HCT116 (cell line): ENCODE measurements at regions not wholly inside any gene's neighbourhood (a gene's known extent, or its start where the extent isn't known, plus 50 kb on each side); places are given as distances from the start of the nearest gene placed in this dataset.

Experiments used
- ATAC-seq: fragments of 200-7000 bp; cut with Tn5 transposase; 2 replicates; pipeline ENCODE4 v1.9.1; 2020; ENCODE audit warnings: mild to moderate bottlenecking, moderate library complexity
- BruUV-seq: library from RNA; stranded (reverse); fragments of 400-500 nt; replicated peaks from 2 replicates; lab custom pipeline; 2021; lab: Mats Ljungman, UMichigan
- CTCF ChIA-PET: fragments of 300-600 bp; sonication (Branson Sonifier 250); formaldehyde crosslinking; loops from one replicate; lab custom pipeline; 2021; ENCODE audit warnings: antibody characterized with exemption; lab: Charles Lee
- POLR2A ChIA-PET: fragments of 300-600, 350-600 bp; sonication (Branson Sonifier 250); formaldehyde crosslinking; loops from one replicate; lab custom pipeline; 2021; ENCODE audit warnings: antibody characterized with exemption; lab: Charles Lee
- RAD21 ChIA-PET, 2 experiments: fragments of 300-600 bp; sonication (Branson Sonifier 250); formaldehyde crosslinking; loops; one replicate each; lab custom pipeline; 2023; ENCODE audit warnings: low total read pairs in 2 of 2; ENCODE audit not compliant: uncharacterized antibody in 2 of 2, unreplicated experiment in 2 of 2, low non-redundant PET in 1 of 2; lab: Charles Lee
- DNase-seq: peaks from one replicate; pipeline ENCODE4 v3.0.0-alpha.2; 2010; ENCODE audit warnings: low read depth, low spot score
- H2AFZ ChIP-seq: fragments of 200-600 bp; shearing (Covaris generic), sonication (generic); 2 replicates; pipeline ENCODE4 v1.6.1; 2017; ENCODE audit warnings: low read depth, mixed run types, mixed read lengths, antibody characterized with exemption, low read length; ENCODE audit not compliant: poor library complexity, severe bottlenecking
- H3K27ac ChIP-seq: 2 replicates; pipeline ENCODE4 v1.5.1; 2012; ENCODE audit warnings: low read depth, low read length
- H3K27me3 ChIP-seq: fragments of 200-600 bp; sonication (generic); 2 replicates; pipeline ENCODE4 v1.6.1; 2016; ENCODE audit warnings: mixed run types, low read length, mixed read lengths; ENCODE audit not compliant: insufficient read depth
- H3K36me3 ChIP-seq, 2 experiments: fragments of 200-500 bp in 1 of 2; fragments of 200-600 bp in 1 of 2; sonication (Bioruptor generic) in 1 of 2; sonication (generic) in 1 of 2; 2 replicates each; pipeline versions ENCODE4 v1.5.1 to v1.6.1; 2014 to 2016; ENCODE audit warnings: low read length in 2 of 2, inconsistent platforms in 1 of 2, mixed read lengths in 1 of 2, mixed run types in 1 of 2; ENCODE audit not compliant: insufficient read depth in 2 of 2, control insufficient read depth in 1 of 2
- H3K4me1 ChIP-seq, 2 experiments: fragments of 200-600 bp in 1 of 2; sonication (generic) in 1 of 2; 2 replicates each; pipeline versions ENCODE4 v1.5.1 to v1.6.1; 2012 to 2017; ENCODE audit warnings: low read length in 2 of 2, inconsistent platforms in 1 of 2, mild to moderate bottlenecking in 1 of 2, mixed read lengths in 1 of 2, mixed run types in 1 of 2, moderate library complexity in 1 of 2; ENCODE audit not compliant: insufficient read depth in 2 of 2, control insufficient read depth in 1 of 2
- H3K4me2 ChIP-seq: fragments of 200-600 bp; sonication (generic); 2 replicates; pipeline ENCODE4 v1.6.1; 2017; ENCODE audit warnings: mixed run types, low read length, mixed read lengths
- H3K4me3 ChIP-seq, 2 experiments: fragments of 200-600 bp in 1 of 2; sonication (generic) in 1 of 2; replicated peaks in 1 of 2; 2 replicates each; pipeline ENCODE4 v1.5.1; 2011 to 2016; ENCODE audit warnings: low read length in 2 of 2, control low read depth in 1 of 2, low read depth in 1 of 2, mild to moderate bottlenecking in 1 of 2, mixed read lengths in 1 of 2, mixed run types in 1 of 2
- H3K79me2 ChIP-seq: fragments of 200-600 bp; sonication (generic); 2 replicates; pipeline ENCODE4 v1.6.1; 2017; ENCODE audit warnings: mild to moderate bottlenecking, mixed run types, low read length, moderate library complexity, mixed read lengths; ENCODE audit not compliant: insufficient read depth
- H3K9ac ChIP-seq: fragments of 200-600 bp; sonication (generic); 2 replicates; pipeline ENCODE4 v1.6.1; 2016; ENCODE audit warnings: low read length, mixed read lengths
- H3K9me2 ChIP-seq: fragments of 200-600 bp; sonication (generic), shearing (Covaris generic); 2 replicates; pipeline ENCODE4 v1.6.1; 2017; ENCODE audit warnings: mixed run types, mild to moderate bottlenecking, moderate library complexity; ENCODE audit not compliant: insufficient read depth
- H3K9me3 ChIP-seq, 2 experiments: fragments of 200-500 bp in 1 of 2; fragments of 200-600 bp in 1 of 2; sonication (Bioruptor generic) in 1 of 2; sonication (generic) in 1 of 2; 2 replicates each; pipeline ENCODE4 v1.6.1; 2014 to 2017; ENCODE audit warnings: low read length in 2 of 2, mixed read lengths in 2 of 2, inconsistent platforms in 1 of 2, low read depth in 1 of 2, mild to moderate bottlenecking in 1 of 2, mixed run types in 1 of 2, moderate library complexity in 1 of 2; ENCODE audit not compliant: control insufficient read depth in 1 of 2, insufficient read depth in 1 of 2
- H4K20me1 ChIP-seq: fragments of 200-600 bp; sonication (generic), shearing (Covaris generic); 2 replicates; pipeline ENCODE4 v1.6.1; 2017; ENCODE audit warnings: mixed run types, mild to moderate bottlenecking, moderate library complexity; ENCODE audit not compliant: insufficient read depth
- CEBPB ChIP-seq: IDR thresholded peaks from 2 replicates; pipeline ENCODE4 v1.6.1; 2012; ENCODE audit warnings: low read depth
- EGR1 ChIP-seq: IDR thresholded peaks from 2 replicates; pipeline ENCODE4 v1.6.1; 2012; ENCODE audit warnings: low read depth
- ELF1 ChIP-seq: IDR thresholded peaks from 2 replicates; pipeline ENCODE4 v1.6.1; 2012; ENCODE audit warnings: low read depth, borderline replicate concordance
- EZH2 ChIP-seq: fragments of 200-600 bp; sonication (generic); IDR thresholded peaks from 2 replicates; pipeline ENCODE4 v1.6.1; 2017; ENCODE audit warnings: antibody characterized with exemption, mixed run types
- EZH2phosphoT487 ChIP-seq: fragments of 200-600 bp; IDR thresholded peaks from 2 replicates; pipeline ENCODE4 v1.6.1; 2018; ENCODE audit warnings: antibody characterized with exemption, borderline replicate concordance
- FOSL1 ChIP-seq: IDR thresholded peaks from 2 replicates; pipeline ENCODE4 v1.6.1; 2012; ENCODE audit warnings: low read depth
- POLR2A ChIP-seq: IDR thresholded peaks from 2 replicates; pipeline ENCODE4 v1.7.0; 2011; ENCODE audit warnings: borderline replicate concordance; ENCODE audit not compliant: insufficient read depth, insufficient read length; ENCODE audit errors: extremely low read depth
- POLR2AphosphoS5 ChIP-seq: IDR thresholded peaks from 2 replicates; pipeline ENCODE4 v1.6.1; 2011; ENCODE audit warnings: mild to moderate bottlenecking, low read depth, low read length, moderate library complexity
- RAD21 ChIP-seq: IDR thresholded peaks from 2 replicates; pipeline ENCODE4 v1.6.1; 2012; ENCODE audit warnings: low read depth, mild to moderate bottlenecking
- SIN3A ChIP-seq: IDR thresholded peaks from 2 replicates; pipeline ENCODE4 v1.6.1; 2012; ENCODE audit warnings: low read depth
- SRF ChIP-seq: IDR thresholded peaks from 2 replicates; pipeline ENCODE4 v1.6.1; 2012; ENCODE audit warnings: low read depth
- TCF7L2 ChIP-seq: IDR thresholded peaks from 2 replicates; pipeline ENCODE4 v1.7.0; 2011; ENCODE audit warnings: borderline replicate concordance, inconsistent platforms; ENCODE audit not compliant: insufficient read depth, insufficient read length; ENCODE audit errors: extremely low read depth
- YY1 ChIP-seq: IDR thresholded peaks from 2 replicates; pipeline ENCODE4 v1.6.1; 2011; ENCODE audit warnings: low read length, low read depth, moderate library complexity, mild to moderate bottlenecking; ENCODE audit not compliant: insufficient replicate concordance; ENCODE audit errors: extremely low read depth
- ZFX ChIP-seq: fragments of 450-650 bp; IDR thresholded peaks from 2 replicates; pipeline ENCODE4 v1.6.1; 2017
- ZNF274 ChIP-seq: fragments of 200-500 bp; sonication (Bioruptor generic); IDR thresholded peaks from 2 replicates; pipeline ENCODE4 v1.6.1; 2014; ENCODE audit warnings: mild to moderate bottlenecking, low read depth, low read length, inconsistent platforms
- intact Hi-C: fragments of 100-400 bp; cut with micrococcal nuclease; formaldehyde crosslinking; loops from 2 replicates; pipeline ENCODE4 v1.10.0; 2022
- TF ChIP-seq, protein P1 (sequence below): IDR thresholded peaks from 2 replicates; pipeline ENCODE4 v1.6.1; 2012
- TF ChIP-seq, protein P2 (sequence below): IDR thresholded peaks from 2 replicates; pipeline ENCODE4 v1.6.1; 2012; ENCODE audit warnings: low read depth

DNA sequence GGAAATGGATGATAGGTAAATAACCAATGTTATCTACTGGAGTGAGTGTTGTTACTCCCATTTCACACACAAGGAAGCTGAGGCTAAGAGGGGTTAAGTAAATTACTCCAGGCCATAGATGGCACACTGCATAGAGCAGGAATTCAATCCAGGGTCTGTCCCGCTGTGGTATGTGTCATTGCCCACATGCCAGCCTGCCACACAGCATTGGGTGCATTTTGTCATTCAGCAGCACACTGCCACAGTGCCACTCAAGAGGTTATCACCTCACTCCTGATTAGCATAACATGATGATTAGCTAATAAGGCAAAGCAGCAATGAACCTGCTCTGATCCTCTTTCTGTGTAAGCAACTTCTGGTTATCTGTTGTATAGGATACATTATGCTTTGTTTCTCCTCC lies 157.4 kb upstream of the CTNNB1 start:
- no peak for ATAC-seq
- TF ChIP-seq EZH2phosphoT487 (no peak), FOSL1 (no peak), POLR2A (no peak), ZNF274 (no peak), SRF (no peak), YY1 (no peak), POLR2AphosphoS5 (no peak), RAD21 (no peak), CEBPB (no peak), SIN3A (no peak), EZH2 (no peak), EGR1 (no peak), TCF7L2 (no peak), ELF1 (no peak), ZFX (no peak)
- TF ChIP-seq, protein P1, sequence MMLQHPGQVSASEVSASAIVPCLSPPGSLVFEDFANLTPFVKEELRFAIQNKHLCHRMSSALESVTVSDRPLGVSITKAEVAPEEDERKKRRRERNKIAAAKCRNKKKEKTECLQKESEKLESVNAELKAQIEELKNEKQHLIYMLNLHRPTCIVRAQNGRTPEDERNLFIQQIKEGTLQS, result no peak
- TF ChIP-seq, protein P2, sequence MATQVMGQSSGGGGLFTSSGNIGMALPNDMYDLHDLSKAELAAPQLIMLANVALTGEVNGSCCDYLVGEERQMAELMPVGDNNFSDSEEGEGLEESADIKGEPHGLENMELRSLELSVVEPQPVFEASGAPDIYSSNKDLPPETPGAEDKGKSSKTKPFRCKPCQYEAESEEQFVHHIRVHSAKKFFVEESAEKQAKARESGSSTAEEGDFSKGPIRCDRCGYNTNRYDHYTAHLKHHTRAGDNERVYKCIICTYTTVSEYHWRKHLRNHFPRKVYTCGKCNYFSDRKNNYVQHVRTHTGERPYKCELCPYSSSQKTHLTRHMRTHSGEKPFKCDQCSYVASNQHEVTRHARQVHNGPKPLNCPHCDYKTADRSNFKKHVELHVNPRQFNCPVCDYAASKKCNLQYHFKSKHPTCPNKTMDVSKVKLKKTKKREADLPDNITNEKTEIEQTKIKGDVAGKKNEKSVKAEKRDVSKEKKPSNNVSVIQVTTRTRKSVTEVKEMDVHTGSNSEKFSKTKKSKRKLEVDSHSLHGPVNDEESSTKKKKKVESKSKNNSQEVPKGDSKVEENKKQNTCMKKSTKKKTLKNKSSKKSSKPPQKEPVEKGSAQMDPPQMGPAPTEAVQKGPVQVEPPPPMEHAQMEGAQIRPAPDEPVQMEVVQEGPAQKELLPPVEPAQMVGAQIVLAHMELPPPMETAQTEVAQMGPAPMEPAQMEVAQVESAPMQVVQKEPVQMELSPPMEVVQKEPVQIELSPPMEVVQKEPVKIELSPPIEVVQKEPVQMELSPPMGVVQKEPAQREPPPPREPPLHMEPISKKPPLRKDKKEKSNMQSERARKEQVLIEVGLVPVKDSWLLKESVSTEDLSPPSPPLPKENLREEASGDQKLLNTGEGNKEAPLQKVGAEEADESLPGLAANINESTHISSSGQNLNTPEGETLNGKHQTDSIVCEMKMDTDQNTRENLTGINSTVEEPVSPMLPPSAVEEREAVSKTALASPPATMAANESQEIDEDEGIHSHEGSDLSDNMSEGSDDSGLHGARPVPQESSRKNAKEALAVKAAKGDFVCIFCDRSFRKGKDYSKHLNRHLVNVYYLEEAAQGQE, result no peak
- Histone ChIP-seq H3K79me2 (no peaks in the 10 kb centered on the region), H3K9me3 (no peaks in the 10 kb centered on the region), H3K36me3 (no peaks in the 10 kb centered on the region), H2AFZ (no peak overlapping the region), H3K9ac (no peak overlapping the region), H3K27ac (no peak overlapping the region), H3K4me1 (no peaks in the 10 kb centered on the region), H3K9me2 (no peaks in the 10 kb centered on the region), H3K4me3 (no peak overlapping the region), H4K20me1 (no peaks in the 10 kb centered on the region), H3K27me3 (peaks cover 40% of the 10 kb centered on the region; the same call in 1 of the 2 replicates), H3K4me2 (no peak overlapping the region)
- no peak for DNase-seq
- BruUV-seq, result no TSS peak
- POLR2A ChIA-PET, result no interaction called here
- RAD21 ChIA-PET, result no interaction called here
- CTCF ChIA-PET, result no interaction called here
- intact Hi-C loops, result no loop called here
